ES-I3 (cell line): ENCODE measurements at regions not wholly inside any gene's neighbourhood (a gene's known extent, or its start where the extent isn't known, plus 50 kb on each side); places are given as distances from the start of the nearest gene placed in this dataset.
"Not testable (repeated sequence)": the region's sequence is repeated elsewhere in the genome, so short reads cannot be mapped to it uniquely, and the experiment has no call there.

Experiments used
- H3K36me3 ChIP-seq: 2 replicates; pipeline ENCODE4 v1.6.1; 2013; ENCODE audit warnings: mild to moderate bottlenecking, low read length, control low read depth, moderate library complexity; ENCODE audit not compliant: insufficient read depth
- H3K4me1 ChIP-seq: 2 replicates; pipeline ENCODE4 v1.6.1; 2013; ENCODE audit warnings: mild to moderate bottlenecking, control low read depth, low read length; ENCODE audit not compliant: insufficient read depth
- H3K9ac ChIP-seq: 2 replicates; pipeline ENCODE4 v1.6.1; 2013; ENCODE audit warnings: low read depth, mild to moderate bottlenecking, low read length, moderate library complexity
- H3K9me3 ChIP-seq: 2 replicates; pipeline ENCODE4 v1.6.1; 2013; ENCODE audit warnings: mild to moderate bottlenecking, low read length, moderate library complexity; ENCODE audit not compliant: control insufficient read depth, insufficient read depth

- Histone ChIP-seq H3K4me1 (peaks cover 13% of the 10 kb centered on the region), H3K9me3 (peaks cover 5% of the 10 kb centered on the region; the same call in 1 of the 2 replicates), H3K36me3 (no peaks in the 10 kb centered on the region), H3K9ac (no peak overlapping the region)
Measured at GRCh38 chr10:30542001-30542894, 87.3 kb downstream of the LYZL2 start.

- Histone ChIP-seq H3K4me1 (peaks cover 13% of the 10 kb centered on the region), H3K36me3 (no peaks in the 10 kb centered on the region), H3K9ac (no peak overlapping the region), H3K9me3 (peaks cover 5% of the 10 kb centered on the region; the same call in 1 of the 2 replicates)
Measured at GRCh38 chr10:30540276-30540675, 89.3 kb downstream of the LYZL2 start.

GRCh38 chr10:30538086-30538485, 91.5 kb downstream of the LYZL2 start:
- peaks cover 13% of the 10 kb centered on the region for H3K4me1 ChIP-seq
- H3K36me3 ChIP-seq, result no peaks in the 10 kb centered on the region
- no peak overlapping the region for H3K9ac ChIP-seq
- peaks cover 5% of the 10 kb centered on the region; the same call in 1 of the 2 replicates for H3K9me3 ChIP-seq

GRCh38 chr10:30537586-30537985, 92.0 kb downstream of the LYZL2 start:
- Histone ChIP-seq H3K36me3 (no peaks in the 10 kb centered on the region), H3K4me1 (peaks cover 16% of the 10 kb centered on the region), H3K9me3 (peaks cover 5% of the 10 kb centered on the region; the same call in 1 of the 2 replicates), H3K9ac (no peak overlapping the region)

- peaks cover 17% of the 10 kb centered on the region for H3K4me1 ChIP-seq
- H3K9ac ChIP-seq, H3K36me3 ChIP-seq, H3K9me3 ChIP-seq: not testable (repeated sequence)
Measured at GRCh38 chr10:30537158-30537557, 92.4 kb downstream of the LYZL2 start.

GRCh38 chr10:30536578-30536977, 93.0 kb downstream of the LYZL2 start:
- Histone ChIP-seq H3K4me1 (peaks cover 17% of the 10 kb centered on the region), H3K9me3 (peaks cover 5% of the 10 kb centered on the region; the same call in 1 of the 2 replicates), H3K36me3 (no peaks in the 10 kb centered on the region), H3K9ac (no peak overlapping the region)

GRCh38 chr10:30535677-30536076, 93.9 kb downstream of the LYZL2 start:
- H3K9ac ChIP-seq, result no peak overlapping the region
- H3K4me1 ChIP-seq, result peaks cover 17% of the 10 kb centered on the region
- no peaks in the 10 kb centered on the region for H3K36me3 ChIP-seq
- H3K9me3 ChIP-seq, result peaks cover 5% of the 10 kb centered on the region; the same call in 1 of the 2 replicates

- Histone ChIP-seq H3K9me3 (peaks cover 2% of the 10 kb centered on the region; the same call in 1 of the 2 replicates), H3K4me1 (peaks cover 17% of the 10 kb centered on the region), H3K9ac (no peak overlapping the region), H3K36me3 (no peaks in the 10 kb centered on the region)
Measured at GRCh38 chr10:30534465-30535144, 94.9 kb downstream of the LYZL2 start.

GRCh38 chr10:30531751-30532530, 97.6 kb downstream of the LYZL2 start:
- Histone ChIP-seq H3K4me1 (peaks cover 11% of the 10 kb centered on the region; the same call in 1 of the 2 replicates), H3K9ac (no peak overlapping the region), H3K9me3 (no peaks in the 10 kb centered on the region), H3K36me3 (no peaks in the 10 kb centered on the region)

GRCh38 chr10:30529373-30529998, 95.5 kb downstream of the MAP3K8 start:
- no peak overlapping the region for H3K9ac ChIP-seq

GRCh38 chr10:30528429-30528786, 94.4 kb downstream of the MAP3K8 start:
- Histone ChIP-seq H3K36me3 (no peaks in the 10 kb centered on the region), H3K4me1 (peaks cover 11% of the 10 kb centered on the region; the same call in 1 of the 2 replicates), H3K9ac (no peak overlapping the region), H3K9me3 (no peaks in the 10 kb centered on the region)

More at GRCh38 chr10:30529373-30529998, 95.5 kb downstream of the MAP3K8 start:
- Histone ChIP-seq H3K36me3 (no peaks in the 10 kb centered on the region), H3K9me3 (no peaks in the 10 kb centered on the region), H3K4me1 (peaks cover 11% of the 10 kb centered on the region; the same call in 1 of the 2 replicates)

- no peak overlapping the region for H3K9ac ChIP-seq
- H3K4me1 ChIP-seq, result peaks cover 10% of the 10 kb centered on the region; the same call in 1 of the 2 replicates
- no peaks in the 10 kb centered on the region for H3K36me3 ChIP-seq
- no peaks in the 10 kb centered on the region for H3K9me3 ChIP-seq
Measured at GRCh38 chr10:30527623-30528428, 93.8 kb downstream of the MAP3K8 start.

GRCh38 chr10:30522661-30523078, 88.7 kb downstream of the MAP3K8 start:
- H3K36me3 ChIP-seq, H3K4me1 ChIP-seq, H3K9me3 ChIP-seq, H3K9ac ChIP-seq: not testable (repeated sequence)
